Brain microvascular endothelial cell (primary cell): ENCODE measurements at regions not wholly inside any gene's neighbourhood (a gene's known extent, or its start where the extent isn't known, plus 50 kb on each side); places are given as distances from the start of the nearest gene placed in this dataset.

Source experiments
- DNase-seq: peaks from one replicate; pipeline ENCODE4 v3.0.0-alpha.2; 2020
- H3K27ac ChIP-seq: fragments of 250-450 bp; sonication (Bioruptor Pico); 2 replicates; pipeline ENCODE4 v1.5.1; 2020; ENCODE audit warnings: mild to moderate bottlenecking, moderate library complexity
- H3K27me3 ChIP-seq: fragments of 250-450 bp; sonication (Bioruptor Pico); replicated peaks from 2 replicates; pipeline ENCODE4 v1.5.1; 2020; ENCODE audit warnings: mild to moderate bottlenecking
- H3K36me3 ChIP-seq: fragments of 250-450 bp; sonication (Bioruptor Pico); replicated peaks from 2 replicates; pipeline ENCODE4 v1.5.1; 2020; ENCODE audit warnings: mild to moderate bottlenecking
- H3K4me3 ChIP-seq: 2 replicates; pipeline ENCODE4 v1.5.1; 2011; ENCODE audit warnings: low read depth, mild to moderate bottlenecking, control low read depth, low read length, moderate library complexity
- CTCF ChIP-seq: IDR thresholded peaks from 2 replicates; pipeline ENCODE4 v1.5.1; 2011; ENCODE audit warnings: low read depth, mild to moderate bottlenecking, moderate library complexity, low read length, control low read depth, inconsistent platforms; ENCODE audit errors: missing control alignments
- in situ Hi-C: cut with HindIII; loops from 2 replicates; pipeline ENCODE4 v1.10.0; 2017; ENCODE audit warnings: low sequenced_read_pairs, low pct_ligation_motif_present

- Histone ChIP-seq H3K36me3 (no peaks in the 10 kb centered on the region), H3K27ac (no peak overlapping the region), H3K27me3 (no peaks in the 10 kb centered on the region), H3K4me3 (no peak overlapping the region)
- in situ Hi-C loops, result no loop called here
- no peak for DNase-seq
- no peak for TF ChIP-seq CTCF
Observed at GRCh38 chr5:159864885-159865691, 51.2 kb upstream of the ADRA1B start.

GRCh38 chr5:159866093-159866492 is 50.2 kb upstream of the ADRA1B start:
- Histone ChIP-seq H3K36me3 (no peaks in the 10 kb centered on the region), H3K27ac (no peak overlapping the region), H3K27me3 (no peaks in the 10 kb centered on the region), H3K4me3 (no peak overlapping the region)
- in situ Hi-C loops, result no loop called here
- no peak for DNase-seq
- no peak for TF ChIP-seq CTCF
